OCI-LY1 (cell line): ENCODE measurements at regions not wholly inside any gene's neighbourhood (a gene's known extent, or its start where the extent isn't known, plus 50 kb on each side); places are given as distances from the start of the nearest gene placed in this dataset.

Experiments used
- H2AFZ ChIP-seq: fragments of 200-600 bp; sonication (generic), shearing (Covaris generic); 2 replicates; pipeline ENCODE4 v1.6.0; 2014; ENCODE audit warnings: antibody characterized with exemption, mild to moderate bottlenecking, low read length
- H3F3A ChIP-seq: fragments of 200-600 bp; sonication (generic), shearing (Covaris generic); 2 replicates; pipeline ENCODE4 v1.6.0; 2014; ENCODE audit warnings: mild to moderate bottlenecking, antibody characterized with exemption, low read length, moderate library complexity; ENCODE audit not compliant: insufficient read depth
- H3K27ac ChIP-seq: fragments of 200-600 bp; sonication (generic); 2 replicates; pipeline ENCODE4 v1.5.1; 2014; ENCODE audit warnings: low read length, mixed run types, mild to moderate bottlenecking, low read depth; ENCODE audit not compliant: poor library complexity, severe bottlenecking
- H3K27me3 ChIP-seq: fragments of 200-600 bp; sonication (generic); 2 replicates; pipeline ENCODE4 v1.6.0; 2014; ENCODE audit warnings: antibody characterized with exemption, mild to moderate bottlenecking, low read length, moderate library complexity; ENCODE audit not compliant: insufficient read depth
- H3K36me3 ChIP-seq: fragments of 200-600 bp; sonication (generic); 2 replicates; pipeline ENCODE4 v1.6.1; 2014; ENCODE audit warnings: mild to moderate bottlenecking, antibody characterized with exemption, low read length, moderate library complexity, mixed read lengths; ENCODE audit not compliant: insufficient read depth
- H3K4me1 ChIP-seq: fragments of 200-600 bp; sonication (generic); 2 replicates; pipeline ENCODE4 v1.5.1; 2014; ENCODE audit warnings: mild to moderate bottlenecking, low read length, moderate library complexity; ENCODE audit not compliant: insufficient read depth, severe bottlenecking
- H3K4me2 ChIP-seq: fragments of 200-600 bp; sonication (generic), shearing (Covaris generic); 2 replicates; pipeline ENCODE4 v1.6.1; 2014; ENCODE audit warnings: low read length
- H3K4me3 ChIP-seq: fragments of 200-600 bp; sonication (generic); 2 replicates; pipeline ENCODE4 v1.5.1; 2014; ENCODE audit warnings: low read length, low read depth, mild to moderate bottlenecking, mixed read lengths; ENCODE audit not compliant: poor library complexity, severe bottlenecking
- H3K79me2 ChIP-seq: fragments of 200-600 bp; shearing (Covaris generic); 2 replicates; pipeline ENCODE4 v1.6.1; 2016; ENCODE audit warnings: mixed run types, low read length, mixed read lengths; ENCODE audit not compliant: insufficient read depth
- H3K9ac ChIP-seq: fragments of 200-600 bp; sonication (generic), shearing (Covaris generic); 2 replicates; pipeline ENCODE4 v1.6.1; 2014; ENCODE audit warnings: mild to moderate bottlenecking, low read length, mixed read lengths
- H3K9me2 ChIP-seq: fragments of 200-600 bp; sonication (generic), shearing (Covaris generic); 2 replicates; pipeline ENCODE4 v1.6.1; 2014; ENCODE audit warnings: low read depth, mild to moderate bottlenecking, low read length, mixed read lengths
- H3K9me3 ChIP-seq: fragments of 200-600 bp; shearing (Covaris generic); 2 replicates; pipeline ENCODE4 v1.6.1; 2014; ENCODE audit warnings: low read length, mixed read lengths
- H4K20me1 ChIP-seq: fragments of 200-600 bp; sonication (generic), shearing (Covaris generic); 2 replicates; pipeline ENCODE4 v1.6.0; 2016; ENCODE audit warnings: mild to moderate bottlenecking, low read length; ENCODE audit not compliant: insufficient read depth
- EZH2 ChIP-seq: fragments of 200-600 bp; sonication (generic), shearing (Covaris generic); IDR thresholded peaks from 2 replicates; pipeline ENCODE4 v1.8.0; 2017; ENCODE audit warnings: borderline replicate concordance, mixed run types, mild to moderate bottlenecking, antibody characterized with exemption, low read length, moderate library complexity, mixed read lengths
- TF ChIP-seq, protein P1 (sequence below): fragments of 200-600 bp; sonication (generic), shearing (Covaris generic); IDR thresholded peaks from 2 replicates; pipeline ENCODE4 v1.5.1; 2017; ENCODE audit warnings: mild to moderate bottlenecking, antibody characterized with exemption, low read length, moderate library complexity, mixed read lengths

GRCh38 chr21:24042687-24043086, 1564.6 kb downstream of the MRPL39 start:
- Histone ChIP-seq H3K4me3 (no peak overlapping the region), H3K27ac (no peak overlapping the region), H3F3A (no peaks in the 10 kb centered on the region), H3K79me2 (no peaks in the 10 kb centered on the region), H3K27me3 (no peaks in the 10 kb centered on the region), H3K9me3 (no peaks in the 10 kb centered on the region), H3K9me2 (no peaks in the 10 kb centered on the region), H3K4me2 (no peak overlapping the region), H2AFZ (no peak overlapping the region), H4K20me1 (no peaks in the 10 kb centered on the region), H3K4me1 (peaks cover 14% of the 10 kb centered on the region), H3K36me3 (no peaks in the 10 kb centered on the region), H3K9ac (no peak overlapping the region)
- TF ChIP-seq, protein P1, sequence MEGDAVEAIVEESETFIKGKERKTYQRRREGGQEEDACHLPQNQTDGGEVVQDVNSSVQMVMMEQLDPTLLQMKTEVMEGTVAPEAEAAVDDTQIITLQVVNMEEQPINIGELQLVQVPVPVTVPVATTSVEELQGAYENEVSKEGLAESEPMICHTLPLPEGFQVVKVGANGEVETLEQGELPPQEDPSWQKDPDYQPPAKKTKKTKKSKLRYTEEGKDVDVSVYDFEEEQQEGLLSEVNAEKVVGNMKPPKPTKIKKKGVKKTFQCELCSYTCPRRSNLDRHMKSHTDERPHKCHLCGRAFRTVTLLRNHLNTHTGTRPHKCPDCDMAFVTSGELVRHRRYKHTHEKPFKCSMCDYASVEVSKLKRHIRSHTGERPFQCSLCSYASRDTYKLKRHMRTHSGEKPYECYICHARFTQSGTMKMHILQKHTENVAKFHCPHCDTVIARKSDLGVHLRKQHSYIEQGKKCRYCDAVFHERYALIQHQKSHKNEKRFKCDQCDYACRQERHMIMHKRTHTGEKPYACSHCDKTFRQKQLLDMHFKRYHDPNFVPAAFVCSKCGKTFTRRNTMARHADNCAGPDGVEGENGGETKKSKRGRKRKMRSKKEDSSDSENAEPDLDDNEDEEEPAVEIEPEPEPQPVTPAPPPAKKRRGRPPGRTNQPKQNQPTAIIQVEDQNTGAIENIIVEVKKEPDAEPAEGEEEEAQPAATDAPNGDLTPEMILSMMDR: no peak
- TF ChIP-seq EZH2: no peak

GRCh38 chr21:24032709-24033232, 1574.5 kb downstream of the MRPL39 start:
- no peak overlapping the region for H3K4me2 ChIP-seq
- H3K9ac ChIP-seq: no peak overlapping the region
- TF ChIP-seq, protein P1: no peak
- no peak for TF ChIP-seq EZH2
- no peaks in the 10 kb centered on the region for H3K79me2 ChIP-seq
- no peaks in the 10 kb centered on the region for H3K9me3 ChIP-seq
- no peaks in the 10 kb centered on the region for H3K27me3 ChIP-seq
- no peak overlapping the region for H2AFZ ChIP-seq
- H3F3A ChIP-seq: no peaks in the 10 kb centered on the region
- no peaks in the 10 kb centered on the region for H4K20me1 ChIP-seq
- no peaks in the 10 kb centered on the region for H3K36me3 ChIP-seq
- H3K27ac ChIP-seq: no peak overlapping the region
- no peaks in the 10 kb centered on the region for H3K9me2 ChIP-seq
- no peaks in the 10 kb centered on the region for H3K4me1 ChIP-seq
- no peak overlapping the region for H3K4me3 ChIP-seq

- Histone ChIP-seq H4K20me1 (no peaks in the 10 kb centered on the region), H3F3A (no peaks in the 10 kb centered on the region), H3K36me3 (no peaks in the 10 kb centered on the region), H3K9me2 (no peaks in the 10 kb centered on the region), H3K27ac (no peak overlapping the region), H3K9ac (no peak overlapping the region), H3K9me3 (no peaks in the 10 kb centered on the region), H3K4me3 (no peak overlapping the region), H3K27me3 (no peaks in the 10 kb centered on the region), H3K79me2 (no peaks in the 10 kb centered on the region), H3K4me2 (no peak overlapping the region), H3K4me1 (no peaks in the 10 kb centered on the region), H2AFZ (no peak overlapping the region)
- no peak for TF ChIP-seq EZH2
- TF ChIP-seq, protein P1: no peak
Observed at GRCh38 chr21:24027396-24027795, 1579.9 kb downstream of the MRPL39 start.
